HG02885 (cell line): ENCODE measurements at regions not wholly inside any gene's neighbourhood (a gene's known extent, or its start where the extent isn't known, plus 50 kb on each side); places are given as distances from the start of the nearest gene placed in this dataset.

Source experiments
- ATAC-seq: cut with Tn5 transposase; IDR thresholded peaks from one replicate; pipeline ENCODE4 v1.9.1; 2021; ENCODE audit warnings: mild to moderate bottlenecking; ENCODE audit not compliant: unreplicated experiment, poor library complexity

GRCh38 chr5:87094833-87095232, 172.8 kb upstream of the RASA1 start:
- no peak for ATAC-seq

- ATAC-seq, result no peak
These were observed 171.9 kb upstream of the RASA1 start for GRCh38 chr5:87095787-87096186.

DNA sequence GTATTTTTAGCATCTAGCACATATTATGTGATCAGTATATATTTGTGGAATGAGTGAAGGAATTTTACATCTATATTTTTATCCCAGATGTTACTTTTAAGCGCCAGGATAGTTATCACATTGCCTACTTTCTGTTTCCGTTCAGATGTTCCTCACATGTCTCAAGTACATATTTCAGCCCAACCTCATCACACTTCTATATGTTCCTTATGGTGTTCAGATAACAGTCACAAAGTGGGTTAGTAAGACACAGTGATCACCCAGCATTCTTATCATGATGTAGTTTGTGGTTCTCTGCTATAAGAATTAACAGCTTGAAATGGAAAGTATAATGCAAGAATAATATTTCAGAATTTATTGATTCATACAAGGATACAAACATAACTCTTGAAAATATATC, 170.0 kb upstream of the RASA1 start:
- ATAC-seq, result no peak

DNA sequence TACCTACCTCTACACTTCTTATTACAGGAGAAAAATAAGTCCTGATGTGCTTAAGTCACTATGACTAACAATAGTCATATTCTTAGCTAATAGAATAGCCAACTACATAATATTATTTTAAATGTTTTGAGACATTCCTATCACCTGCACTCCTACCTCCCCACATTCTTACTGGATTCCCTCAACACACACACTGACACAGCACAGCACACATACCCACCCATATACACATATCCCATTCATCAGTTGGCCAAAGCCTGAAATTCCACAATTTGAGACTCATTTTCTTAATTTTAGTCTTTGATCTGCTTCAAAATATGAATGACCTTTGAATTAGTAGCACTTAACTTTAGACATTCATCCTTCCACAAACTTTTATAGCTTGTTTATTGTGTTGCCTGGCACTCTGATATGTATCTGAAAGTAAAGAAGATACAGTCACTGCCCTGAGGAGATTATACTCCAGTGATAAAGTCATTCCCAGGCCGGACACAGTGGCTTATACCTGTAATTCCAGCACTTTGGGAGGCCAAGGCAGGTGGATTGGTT, 168.3 kb upstream of the RASA1 start:
- ATAC-seq, result no peak

- ATAC-seq, result no peak
These were observed 167.7 kb upstream of the RASA1 start for GRCh38 chr5:87099968-87100367.

DNA sequence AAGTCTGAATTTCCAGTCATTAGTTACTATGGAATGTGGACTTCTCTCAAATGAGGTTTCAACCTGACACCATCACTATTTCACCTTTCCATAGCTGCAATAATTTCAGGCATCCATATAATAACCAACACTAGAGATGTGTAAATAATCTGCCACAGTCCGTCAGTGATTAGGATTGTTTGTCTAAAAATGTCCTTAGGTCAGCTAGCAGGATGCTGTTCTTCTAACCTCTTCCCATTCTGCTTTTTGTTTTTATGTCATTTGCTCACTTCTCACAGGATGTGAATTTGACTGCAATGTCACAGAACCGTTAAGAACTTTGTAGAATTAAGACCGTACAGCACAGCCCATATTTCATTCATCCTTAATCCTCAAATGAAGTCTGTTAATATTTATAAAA, 166.4 kb upstream of the RASA1 start:
- ATAC-seq, result no peak

DNA sequence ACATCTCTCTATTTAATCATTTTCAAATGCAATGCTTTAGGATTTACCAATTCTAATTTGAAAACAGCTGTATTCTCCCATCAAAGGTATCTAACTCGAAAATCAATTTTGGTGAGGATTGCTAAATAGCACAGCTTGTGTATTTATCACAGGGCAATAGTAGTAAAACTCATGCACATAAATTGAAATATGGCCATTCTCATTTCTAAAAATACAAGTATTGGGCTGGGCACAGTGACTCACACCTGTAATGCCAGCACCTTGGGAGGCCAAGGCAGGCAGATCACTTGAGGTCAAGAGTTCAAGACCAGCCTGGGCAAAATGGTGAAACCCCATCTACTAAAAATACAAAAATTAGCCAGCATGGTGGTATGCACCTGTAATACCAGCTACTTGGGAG, 164.8 kb upstream of the RASA1 start:
- ATAC-seq, result no peak

DNA sequence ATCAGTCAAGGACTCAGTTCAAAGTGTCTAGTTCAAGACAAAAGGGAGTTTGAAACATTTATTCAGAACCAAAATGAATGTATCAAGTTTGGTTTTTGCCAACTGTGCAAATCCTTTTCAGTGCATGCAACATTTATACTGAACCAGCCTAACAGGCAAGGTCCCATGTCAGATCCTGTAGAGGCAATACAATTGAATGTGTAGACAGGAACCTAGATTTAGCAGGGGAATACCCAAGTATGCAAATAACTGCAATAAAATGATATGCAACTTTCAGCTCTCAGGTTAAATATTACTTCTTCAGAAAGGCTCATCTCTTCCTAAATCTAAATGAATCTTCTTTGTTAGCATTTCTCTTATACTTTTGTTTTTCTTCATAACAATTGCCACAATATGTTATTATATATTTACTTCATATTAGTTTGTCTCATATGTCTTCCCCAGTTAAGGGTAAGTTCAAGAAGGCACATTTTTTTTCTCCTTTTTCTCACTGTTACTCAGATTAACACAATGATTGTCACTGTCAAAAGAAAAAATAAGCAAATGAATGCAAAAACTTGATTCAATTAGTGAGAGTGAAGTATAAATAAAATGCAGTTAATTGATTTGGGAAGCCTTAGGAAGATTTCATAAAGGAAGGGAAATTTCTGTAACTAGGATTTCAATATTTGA, 163.9 kb upstream of the RASA1 start:
- peak; percentile 94 for ATAC-seq

GRCh38 chr5:87105577-87105976, 162.1 kb upstream of the RASA1 start:
- ATAC-seq, result no peak

- no peak for ATAC-seq
These were observed 157.9 kb upstream of the RASA1 start for GRCh38 chr5:87109746-87110145.

DNA sequence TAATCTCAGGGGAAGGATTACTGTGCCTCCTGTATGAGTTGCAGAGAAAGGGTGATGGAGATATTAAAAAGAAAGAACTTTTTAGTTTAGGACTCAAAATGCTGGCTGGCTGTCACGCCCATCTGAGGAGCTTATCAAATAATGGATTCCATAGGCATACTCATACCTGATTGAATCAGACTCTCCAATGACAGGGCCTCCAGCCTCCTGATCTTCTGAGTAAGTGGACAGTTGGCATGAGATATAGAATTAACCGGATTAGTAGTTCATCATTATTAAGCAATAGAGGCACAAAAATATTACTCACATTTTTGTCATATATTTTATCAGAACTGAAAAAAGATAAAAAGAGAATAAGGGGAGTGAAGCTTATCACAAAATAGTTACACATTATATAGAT, 157.0 kb upstream of the RASA1 start:
- no peak for ATAC-seq

GRCh38 chr5:87113861-87114260, 153.8 kb upstream of the RASA1 start:
- no peak for ATAC-seq

DNA sequence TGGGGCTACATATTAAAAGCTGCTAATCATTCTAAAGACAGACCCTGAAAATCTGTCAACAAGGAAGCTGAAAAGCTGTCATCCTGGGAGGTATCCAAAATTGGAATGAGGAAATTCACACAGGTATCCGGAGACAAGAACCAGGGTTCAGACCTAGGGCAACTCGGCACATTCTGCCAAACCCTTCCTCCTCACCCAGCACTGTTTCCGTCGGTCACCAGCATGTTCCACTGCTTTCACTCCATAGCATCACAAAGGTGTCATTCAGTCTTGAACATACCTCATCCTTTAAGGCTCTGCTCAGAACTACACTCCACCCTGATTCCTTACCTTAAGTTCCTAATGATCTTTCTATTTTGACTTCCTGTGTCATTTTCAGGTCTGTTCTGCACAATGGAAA, 153.1 kb upstream of the RASA1 start:
- ATAC-seq, result no peak

GRCh38 chr5:87115839-87116364, 151.8 kb upstream of the RASA1 start:
- no peak for ATAC-seq

DNA sequence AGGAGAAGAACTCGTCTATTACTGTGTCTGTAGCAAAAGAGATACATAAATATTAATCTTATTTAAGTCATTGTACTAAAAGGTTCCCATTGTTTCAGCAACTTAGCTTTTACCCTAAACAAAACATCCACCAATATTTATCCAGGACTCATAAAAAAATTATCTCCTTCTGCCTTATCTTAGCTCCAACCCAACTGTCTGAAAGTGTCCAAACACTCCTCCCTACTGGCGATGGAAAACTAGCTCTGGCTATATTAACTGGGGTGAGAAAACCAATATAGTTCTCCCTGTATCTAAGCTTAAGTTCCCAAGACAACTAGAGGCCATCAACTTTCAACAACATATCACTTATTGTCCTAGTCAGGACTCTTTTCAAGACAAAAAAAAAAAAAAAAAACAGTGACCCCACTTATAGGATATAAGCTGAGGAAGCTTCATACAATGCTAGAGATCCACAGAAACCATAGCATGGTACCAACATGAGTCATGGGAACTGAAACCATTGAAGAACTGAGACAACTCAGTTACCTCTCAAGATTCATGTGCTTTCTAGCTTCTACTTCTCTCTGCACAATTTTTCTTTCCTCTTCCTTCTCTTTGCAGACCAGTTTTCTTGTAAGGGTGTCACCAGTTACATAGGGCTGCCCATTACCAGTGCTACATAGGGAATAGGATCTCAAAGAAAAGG, 150.7 kb upstream of the RASA1 start:
- ATAC-seq, result peak; percentile 87

DNA sequence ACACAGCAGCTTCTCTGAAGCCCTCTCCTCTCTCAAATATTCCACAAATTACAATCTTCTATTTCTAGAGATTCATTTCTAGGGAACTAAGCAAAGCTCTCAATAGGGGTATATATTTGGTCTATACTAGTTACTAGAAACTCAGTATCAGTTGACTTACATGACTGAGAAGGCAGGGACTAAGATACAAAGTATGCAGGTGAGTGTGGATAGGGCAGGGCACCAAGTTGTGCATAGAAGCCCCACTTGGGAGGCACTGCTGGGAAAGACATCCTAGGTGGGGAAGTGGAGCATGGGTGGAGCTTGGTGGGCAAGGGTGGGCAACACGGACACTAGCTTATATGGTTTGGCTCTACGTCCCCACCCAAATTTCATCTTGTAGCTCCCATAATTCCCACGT, 148.1 kb upstream of the RASA1 start:
- no peak for ATAC-seq

DNA sequence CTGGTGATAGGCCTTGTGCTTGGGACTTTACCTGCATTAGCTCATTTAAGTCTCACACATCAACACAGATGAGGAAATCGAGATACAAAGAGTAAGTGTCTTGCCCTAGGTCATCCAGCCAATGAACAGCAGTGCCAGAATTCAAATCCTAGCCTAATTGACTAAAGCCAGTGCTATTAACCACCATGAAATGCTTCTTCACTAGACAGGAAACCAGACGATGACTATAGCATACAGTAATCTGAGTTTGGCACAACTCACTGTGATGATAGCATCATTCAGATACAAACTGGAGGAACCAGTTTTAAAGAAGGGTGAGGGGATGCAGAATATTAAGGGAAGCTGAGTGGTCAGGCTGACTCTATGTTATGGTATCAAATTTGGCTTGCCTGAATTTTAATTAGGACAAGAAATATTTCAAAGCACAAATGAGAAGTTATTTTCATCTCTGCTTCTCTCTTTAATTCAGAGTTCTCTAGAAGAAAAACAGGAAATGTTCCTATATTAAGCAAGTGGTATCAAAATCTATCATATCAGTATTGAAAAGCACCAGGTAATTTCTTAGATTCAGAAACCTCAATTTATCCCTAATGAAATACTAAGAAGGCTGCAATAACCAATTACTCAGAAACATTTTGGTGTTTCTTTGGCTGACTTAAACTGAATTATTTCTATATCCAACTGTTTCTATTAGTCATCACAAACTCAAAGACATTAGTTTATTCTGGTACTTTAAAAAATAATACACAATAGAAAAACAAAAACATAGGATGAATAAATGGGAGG, 147.0 kb upstream of the RASA1 start:
- ATAC-seq, result peak; percentile 37

GRCh38 chr5:87121304-87122150, 146.2 kb upstream of the RASA1 start:
- peak; percentile 70 for ATAC-seq

GRCh38 chr5:87122151-87122977, 145.3 kb upstream of the RASA1 start:
- ATAC-seq, result peak; percentile 24
